Sigmoid colon (tissue), 4 donors: ENCODE measurements at regions not wholly inside any gene's neighbourhood (a gene's known extent, or its start where the extent isn't known, plus 50 kb on each side); places are given as distances from the start of the nearest gene placed in this dataset.
"Not testable (repeated sequence)": the region's sequence is repeated elsewhere in the genome, so short reads cannot be mapped to it uniquely, and the experiment has no call there.

ENCODE experiments used
- CTCF ChIP-seq, 4 experiments: fragments of 450-650 bp in 3 of 4; fragments of 200-600 bp in 1 of 4; IDR thresholded peaks; one replicate each; pipeline ENCODE4 v1.5.1; 2016 to 2019; ENCODE audit warnings: antibody characterized with exemption in 4 of 4, mild to moderate bottlenecking in 3 of 4, moderate library complexity in 2 of 4
- EP300 ChIP-seq, 4 donors: sonication (generic); formaldehyde crosslinking; IDR thresholded peaks; one replicate each; pipeline ENCODE4 v1.6.1; 2017; ENCODE audit warnings: antibody characterized with exemption in 4 of 4
- POLR2A ChIP-seq, 2 donors: fragments of 450-650 bp; IDR thresholded peaks; one replicate each; pipeline ENCODE4 v1.6.1; 2016; ENCODE audit warnings: antibody characterized with exemption in 2 of 2, mild to moderate bottlenecking in 2 of 2, moderate library complexity in 2 of 2
- POLR2AphosphoS5 ChIP-seq, 4 donors: sonication (generic); formaldehyde crosslinking; IDR thresholded peaks; one replicate each; pipeline ENCODE4 v1.6.1; 2017; ENCODE audit warnings: antibody characterized with exemption in 4 of 4

DNA sequence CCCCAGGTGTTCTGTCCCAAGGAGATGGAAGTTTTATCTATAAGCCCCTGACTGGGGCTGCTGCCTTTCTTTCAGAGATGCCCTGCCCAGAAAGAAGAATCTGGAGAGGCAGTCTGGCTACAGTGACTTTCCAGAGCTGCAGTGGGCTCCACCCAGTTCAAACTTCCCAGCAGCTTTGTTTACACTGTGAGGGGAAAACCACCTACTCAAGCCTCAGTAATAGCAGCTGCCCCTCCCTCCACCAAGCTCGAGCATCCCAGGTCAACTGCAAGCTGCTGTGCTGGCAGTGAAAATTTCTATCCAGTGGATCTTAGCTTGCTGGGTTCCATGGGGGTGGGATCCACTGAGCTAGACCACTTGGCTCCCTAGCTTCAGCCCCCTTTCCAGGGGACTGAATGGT is 125.0 kb downstream of the TRIM42 start:
- TF ChIP-seq POLR2A, CTCF, POLR2AphosphoS5, EP300 (IDR thresholded peaks at IDR 0.05): not testable (repeated sequence)
